Gastroesophageal sphincter (tissue), 3 donors: ENCODE measurements at regions not wholly inside any gene's neighbourhood (a gene's known extent, or its start where the extent isn't known, plus 50 kb on each side); places are given as distances from the start of the nearest gene placed in this dataset.

Source experiments
- EP300 ChIP-seq: sonication (generic); formaldehyde crosslinking; IDR thresholded peaks from one replicate; pipeline ENCODE4 v1.6.1; 2017; ENCODE audit warnings: antibody characterized with exemption, mild to moderate bottlenecking
- TF ChIP-seq, protein P1 (sequence below), 4 experiments: fragments of 200-600 bp in 2 of 4; fragments of 450-650 bp in 2 of 4; sonication (generic) in 1 of 4; IDR thresholded peaks; one replicate each; pipeline ENCODE4 v1.5.1; 2017 to 2019; ENCODE audit warnings: antibody characterized with exemption in 4 of 4, mild to moderate bottlenecking in 2 of 4, moderate library complexity in 2 of 4

- TF ChIP-seq, protein P1, sequence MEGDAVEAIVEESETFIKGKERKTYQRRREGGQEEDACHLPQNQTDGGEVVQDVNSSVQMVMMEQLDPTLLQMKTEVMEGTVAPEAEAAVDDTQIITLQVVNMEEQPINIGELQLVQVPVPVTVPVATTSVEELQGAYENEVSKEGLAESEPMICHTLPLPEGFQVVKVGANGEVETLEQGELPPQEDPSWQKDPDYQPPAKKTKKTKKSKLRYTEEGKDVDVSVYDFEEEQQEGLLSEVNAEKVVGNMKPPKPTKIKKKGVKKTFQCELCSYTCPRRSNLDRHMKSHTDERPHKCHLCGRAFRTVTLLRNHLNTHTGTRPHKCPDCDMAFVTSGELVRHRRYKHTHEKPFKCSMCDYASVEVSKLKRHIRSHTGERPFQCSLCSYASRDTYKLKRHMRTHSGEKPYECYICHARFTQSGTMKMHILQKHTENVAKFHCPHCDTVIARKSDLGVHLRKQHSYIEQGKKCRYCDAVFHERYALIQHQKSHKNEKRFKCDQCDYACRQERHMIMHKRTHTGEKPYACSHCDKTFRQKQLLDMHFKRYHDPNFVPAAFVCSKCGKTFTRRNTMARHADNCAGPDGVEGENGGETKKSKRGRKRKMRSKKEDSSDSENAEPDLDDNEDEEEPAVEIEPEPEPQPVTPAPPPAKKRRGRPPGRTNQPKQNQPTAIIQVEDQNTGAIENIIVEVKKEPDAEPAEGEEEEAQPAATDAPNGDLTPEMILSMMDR (IDR thresholded peaks at IDR 0.05): no peak
- no peak for TF ChIP-seq EP300
Measured at GRCh38 chr3:102682741-102683140, 247.9 kb downstream of the ZPLD1 start.
